ENCODE measurements at regions not wholly inside any gene's neighbourhood (a gene's known extent, or its start where the extent isn't known, plus 50 kb on each side); places are given as distances from the start of the nearest gene placed in this dataset.

DNA sequence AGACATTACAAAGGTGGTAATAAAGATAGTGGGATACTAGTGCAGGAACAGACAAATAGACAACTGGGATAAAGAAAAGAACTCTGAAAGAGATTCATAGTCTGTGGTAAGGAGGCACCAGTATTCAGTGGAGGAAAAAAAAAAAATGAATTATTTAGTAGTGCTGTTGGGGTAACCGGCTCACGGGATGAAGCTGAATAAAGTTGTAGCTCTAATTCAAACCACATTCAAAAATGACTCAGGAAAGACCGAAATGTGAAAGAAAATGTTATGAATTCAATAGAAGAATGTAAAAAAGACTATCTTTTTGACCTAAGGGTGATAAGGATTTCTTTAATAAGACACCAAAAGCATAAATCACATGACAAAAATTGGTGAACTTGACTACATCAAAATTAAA lies 83.1 kb upstream of the HABP2 start:
- no peak for TF ChIP-seq CTCF (IDR thresholded peaks at IDR 0.05; ENCODE audit: low read depth, low read length)
- no peak for TF ChIP-seq EZH2phosphoT487 (IDR thresholded peaks at IDR 0.05; ENCODE audit: low read depth)

Measured in OCI-LY3 (cell line).